ENCODE measurements at regions not wholly inside any gene's neighbourhood (a gene's known extent, or its start where the extent isn't known, plus 50 kb on each side); places are given as distances from the start of the nearest gene placed in this dataset.

DNA sequence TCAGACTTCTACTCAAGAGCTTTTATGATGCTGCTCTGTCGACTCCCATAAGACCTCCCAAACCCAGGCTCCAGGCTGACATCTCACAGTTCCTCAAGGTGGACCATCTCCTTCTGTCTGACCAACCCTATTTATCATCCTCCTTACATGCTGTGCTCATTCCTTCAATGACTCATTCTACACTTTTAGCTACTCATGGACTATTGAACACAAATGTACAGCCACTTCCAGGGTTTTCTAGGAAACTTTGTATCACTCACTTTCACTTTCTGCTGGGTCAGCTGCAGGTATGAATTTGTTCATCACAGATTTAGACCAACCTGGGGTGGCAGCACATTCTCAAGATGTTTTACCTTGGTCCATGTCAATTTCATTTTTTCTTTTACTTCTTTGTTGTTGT is 162.4 kb upstream of the FAM20A start:
- TF ChIP-seq, protein P1, sequence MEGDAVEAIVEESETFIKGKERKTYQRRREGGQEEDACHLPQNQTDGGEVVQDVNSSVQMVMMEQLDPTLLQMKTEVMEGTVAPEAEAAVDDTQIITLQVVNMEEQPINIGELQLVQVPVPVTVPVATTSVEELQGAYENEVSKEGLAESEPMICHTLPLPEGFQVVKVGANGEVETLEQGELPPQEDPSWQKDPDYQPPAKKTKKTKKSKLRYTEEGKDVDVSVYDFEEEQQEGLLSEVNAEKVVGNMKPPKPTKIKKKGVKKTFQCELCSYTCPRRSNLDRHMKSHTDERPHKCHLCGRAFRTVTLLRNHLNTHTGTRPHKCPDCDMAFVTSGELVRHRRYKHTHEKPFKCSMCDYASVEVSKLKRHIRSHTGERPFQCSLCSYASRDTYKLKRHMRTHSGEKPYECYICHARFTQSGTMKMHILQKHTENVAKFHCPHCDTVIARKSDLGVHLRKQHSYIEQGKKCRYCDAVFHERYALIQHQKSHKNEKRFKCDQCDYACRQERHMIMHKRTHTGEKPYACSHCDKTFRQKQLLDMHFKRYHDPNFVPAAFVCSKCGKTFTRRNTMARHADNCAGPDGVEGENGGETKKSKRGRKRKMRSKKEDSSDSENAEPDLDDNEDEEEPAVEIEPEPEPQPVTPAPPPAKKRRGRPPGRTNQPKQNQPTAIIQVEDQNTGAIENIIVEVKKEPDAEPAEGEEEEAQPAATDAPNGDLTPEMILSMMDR (IDR thresholded peaks at IDR 0.05): no peak
- TF ChIP-seq EP300 (IDR thresholded peaks at IDR 0.05): no peak
- no peak for TF ChIP-seq POLR2A (IDR thresholded peaks at IDR 0.05)
- no peak for TF ChIP-seq POLR2AphosphoS5 (IDR thresholded peaks at IDR 0.05)

Measured in sigmoid colon (tissue), 4 donors.